Body of pancreas (tissue), 4 donors: ENCODE measurements at regions not wholly inside any gene's neighbourhood (a gene's known extent, or its start where the extent isn't known, plus 50 kb on each side); places are given as distances from the start of the nearest gene placed in this dataset.

ENCODE experiments used
- POLR2A ChIP-seq, 3 donors: fragments of 450-650 bp; IDR thresholded peaks; one replicate each; pipeline ENCODE4 v1.6.1; 2016; ENCODE audit warnings: antibody characterized with exemption in 3 of 3, mild to moderate bottlenecking in 2 of 3
- TF ChIP-seq, protein P1 (sequence below), 7 experiments: fragments of 450-650 bp in 4 of 7; fragments of 200-600 bp in 3 of 7; sonication (generic) in 3 of 7; IDR thresholded peaks; one replicate each; pipeline ENCODE4 v1.5.1; 2016 to 2019; ENCODE audit warnings: antibody characterized with exemption in 7 of 7

DNA sequence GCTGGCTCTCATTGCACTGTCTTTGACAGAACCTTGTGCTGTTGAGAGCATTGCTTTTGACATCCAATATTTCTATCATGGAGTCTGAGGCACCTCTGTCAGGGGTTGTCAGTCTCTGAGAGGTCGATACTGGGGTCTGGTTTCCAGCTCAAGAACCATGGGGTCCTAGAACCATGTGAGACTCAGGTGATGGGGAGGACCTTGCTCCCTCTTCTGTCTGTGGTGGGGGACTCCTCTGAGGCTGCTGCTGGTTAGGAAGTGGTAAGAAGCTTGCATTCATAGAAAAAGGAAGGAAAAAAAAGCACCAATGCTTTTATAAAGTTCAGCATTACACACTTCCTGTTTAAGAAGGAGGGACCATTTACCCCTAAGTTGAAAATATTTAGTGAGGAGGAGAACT is 91.8 kb upstream of the CD44 start:
- TF ChIP-seq POLR2A (IDR thresholded peaks at IDR 0.05), result no peak
- TF ChIP-seq, protein P1, sequence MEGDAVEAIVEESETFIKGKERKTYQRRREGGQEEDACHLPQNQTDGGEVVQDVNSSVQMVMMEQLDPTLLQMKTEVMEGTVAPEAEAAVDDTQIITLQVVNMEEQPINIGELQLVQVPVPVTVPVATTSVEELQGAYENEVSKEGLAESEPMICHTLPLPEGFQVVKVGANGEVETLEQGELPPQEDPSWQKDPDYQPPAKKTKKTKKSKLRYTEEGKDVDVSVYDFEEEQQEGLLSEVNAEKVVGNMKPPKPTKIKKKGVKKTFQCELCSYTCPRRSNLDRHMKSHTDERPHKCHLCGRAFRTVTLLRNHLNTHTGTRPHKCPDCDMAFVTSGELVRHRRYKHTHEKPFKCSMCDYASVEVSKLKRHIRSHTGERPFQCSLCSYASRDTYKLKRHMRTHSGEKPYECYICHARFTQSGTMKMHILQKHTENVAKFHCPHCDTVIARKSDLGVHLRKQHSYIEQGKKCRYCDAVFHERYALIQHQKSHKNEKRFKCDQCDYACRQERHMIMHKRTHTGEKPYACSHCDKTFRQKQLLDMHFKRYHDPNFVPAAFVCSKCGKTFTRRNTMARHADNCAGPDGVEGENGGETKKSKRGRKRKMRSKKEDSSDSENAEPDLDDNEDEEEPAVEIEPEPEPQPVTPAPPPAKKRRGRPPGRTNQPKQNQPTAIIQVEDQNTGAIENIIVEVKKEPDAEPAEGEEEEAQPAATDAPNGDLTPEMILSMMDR (IDR thresholded peaks at IDR 0.05), result no peak
